Thyroid gland (tissue), 4 donors: ENCODE measurements at regions not wholly inside any gene's neighbourhood (a gene's known extent, or its start where the extent isn't known, plus 50 kb on each side); places are given as distances from the start of the nearest gene placed in this dataset.

ENCODE experiments used
- CTCF ChIP-seq, 6 experiments: fragments of 200-600 bp in 3 of 6; fragments of 450-650 bp in 3 of 6; sonication (generic) in 3 of 6; IDR thresholded peaks; one replicate each; pipeline ENCODE4 v1.5.1; 2016 to 2019; ENCODE audit warnings: antibody characterized with exemption in 6 of 6, mild to moderate bottlenecking in 2 of 6, inconsistent platforms in 1 of 6, moderate library complexity in 1 of 6
- POLR2A ChIP-seq, 2 donors: fragments of 450-650 bp; IDR thresholded peaks; one replicate each; pipeline ENCODE4 v1.6.1; 2017; ENCODE audit warnings: antibody characterized with exemption in 2 of 2, mild to moderate bottlenecking in 2 of 2, moderate library complexity in 1 of 2

GRCh38 chr7:91357901-91358300 lies 93.7 kb downstream of the FZD1 start:
- TF ChIP-seq CTCF (IDR thresholded peaks at IDR 0.05) (no peak), POLR2A (IDR thresholded peaks at IDR 0.05) (no peak)
